SK-N-SH (cell line): ENCODE measurements at regions not wholly inside any gene's neighbourhood (a gene's known extent, or its start where the extent isn't known, plus 50 kb on each side); places are given as distances from the start of the nearest gene placed in this dataset.

ENCODE experiments used
- CTCF ChIA-PET: fragments of 300-600, 350-600 bp; formaldehyde crosslinking; extraction: SDS; loops from one replicate; lab custom pipeline; 2021; lab: Yijun Ruan, JAX
- POLR2A ChIA-PET: fragments of 350-600 bp; sonication (Branson Sonifier 250); formaldehyde crosslinking; extraction: SDS; loops from one replicate; lab custom pipeline; 2020; ENCODE audit warnings: antibody characterized with exemption, inconsistent platforms; lab: Yijun Ruan, JAX
- DNase-seq: peaks from one replicate; pipeline ENCODE4 v3.0.0; 2012
- H2AFZ ChIP-seq: fragments of 200-600 bp; sonication (generic); 2 replicates; pipeline ENCODE4 v1.8.1; 2016; ENCODE audit warnings: antibody characterized with exemption, mild to moderate bottlenecking, low read depth
- H3F3A ChIP-seq: fragments of 200-600 bp; sonication (generic); replicated peaks from 2 replicates; pipeline ENCODE3; 2016; ENCODE audit warnings: antibody characterized with exemption, mild to moderate bottlenecking; ENCODE audit not compliant: insufficient read depth
- H3K27ac ChIP-seq, 2 experiments: fragments of 200-500 bp in 1 of 2; fragments of 200-600 bp in 1 of 2; sonication (Bioruptor generic) in 1 of 2; sonication (generic), shearing (Covaris generic) in 1 of 2; 2 replicates each; pipeline versions ENCODE4 v1.5.1 to v1.6.1; 2014 to 2016; ENCODE audit warnings: low read depth in 2 of 2, inconsistent platforms in 1 of 2, low read length in 1 of 2, mild to moderate bottlenecking in 1 of 2, mixed read lengths in 1 of 2
- H3K27me3 ChIP-seq: fragments of 200-600 bp; sonication (generic), shearing (Covaris generic); 2 replicates; pipeline ENCODE4 v1.6.1; 2016; ENCODE audit warnings: mixed run types; ENCODE audit not compliant: insufficient read depth
- H3K36me3 ChIP-seq, 2 experiments: fragments of 200-500 bp in 1 of 2; fragments of 200-600 bp in 1 of 2; sonication (Bioruptor generic) in 1 of 2; sonication (generic) in 1 of 2; replicated peaks in 1 of 2; 2 replicates each; pipeline versions ENCODE3 to v1.5.1; 2014 to 2016; ENCODE audit warnings: low read length in 1 of 2, mild to moderate bottlenecking in 1 of 2; ENCODE audit not compliant: insufficient read depth in 2 of 2, control insufficient read depth in 1 of 2
- H3K4me1 ChIP-seq, 2 experiments: fragments of 200-500 bp in 1 of 2; fragments of 200-600 bp in 1 of 2; sonication (Bioruptor generic) in 1 of 2; sonication (generic), shearing (Covaris generic) in 1 of 2; 2 replicates each; pipeline versions ENCODE4 v1.5.1 to v1.6.1; 2014 to 2016; ENCODE audit warnings: low read depth in 1 of 2, low read length in 1 of 2, mixed run types in 1 of 2; ENCODE audit not compliant: insufficient read depth in 2 of 2, control insufficient read depth in 1 of 2
- H3K4me2 ChIP-seq: fragments of 200-600 bp; sonication (generic), shearing (Covaris generic); 2 replicates; pipeline ENCODE4 v1.6.1; 2017; ENCODE audit warnings: mixed run types
- H3K4me3 ChIP-seq, 2 experiments: fragments of 200-500 bp in 1 of 2; fragments of 200-600 bp in 1 of 2; sonication (Bioruptor generic) in 1 of 2; sonication (generic), shearing (Covaris generic) in 1 of 2; 2 replicates each; pipeline versions ENCODE4 v1.5.1 to v1.8.1; 2014 to 2016; ENCODE audit warnings: low read depth in 2 of 2, inconsistent platforms in 1 of 2, low read length in 1 of 2, mild to moderate bottlenecking in 1 of 2, mixed read lengths in 1 of 2, moderate library complexity in 1 of 2
- H3K79me2 ChIP-seq: fragments of 200-600 bp; sonication (generic); 2 replicates; pipeline ENCODE4 v1.8.1; 2017; ENCODE audit warnings: mild to moderate bottlenecking; ENCODE audit not compliant: insufficient read depth
- H3K9ac ChIP-seq: fragments of 200-600 bp; sonication (generic); 2 replicates; pipeline ENCODE4 v1.6.1; 2017; ENCODE audit warnings: mixed run types
- H3K9me2 ChIP-seq: fragments of 200-600 bp; sonication (generic); 2 replicates; pipeline ENCODE4 v1.6.1; 2017; ENCODE audit warnings: mixed run types
- H3K9me3 ChIP-seq: fragments of 200-600 bp; sonication (generic); 2 replicates; pipeline ENCODE4 v1.6.1; 2017; ENCODE audit warnings: mixed run types, mild to moderate bottlenecking, moderate library complexity
- H4K20me1 ChIP-seq: fragments of 200-600 bp; sonication (generic); 2 replicates; pipeline ENCODE4 v1.6.1; 2017; ENCODE audit warnings: mild to moderate bottlenecking, mixed run types; ENCODE audit not compliant: insufficient read depth
- CTCF ChIP-seq: fragments of 200-600 bp; sonication (generic); IDR thresholded peaks from 2 replicates; pipeline ENCODE4 v1.6.1; 2017; ENCODE audit warnings: antibody characterized with exemption, mild to moderate bottlenecking, moderate library complexity
- ELF1 ChIP-seq: IDR thresholded peaks from 2 replicates; pipeline ENCODE4 v1.4.0; 2012
- FOSL2 ChIP-seq: IDR thresholded peaks from 2 replicates; pipeline ENCODE4 v1.4.0; 2012; ENCODE audit warnings: low read depth, mild to moderate bottlenecking, moderate library complexity, borderline replicate concordance
- FOXM1 ChIP-seq: IDR thresholded peaks from 2 replicates; pipeline ENCODE4 v1.4.0; 2012; ENCODE audit warnings: low read depth, mild to moderate bottlenecking
- GATA2 ChIP-seq: sonication (generic); formaldehyde crosslinking; IDR thresholded peaks from 2 replicates; pipeline ENCODE4 v1.5.0; 2020; ENCODE audit warnings: mild to moderate bottlenecking, missing genetic modification reagents
- MAX ChIP-seq: IDR thresholded peaks from 2 replicates; pipeline ENCODE4 v1.4.0; 2012; ENCODE audit warnings: low read depth
- MEF2A ChIP-seq: IDR thresholded peaks from 2 replicates; pipeline ENCODE4 v1.4.0; 2012; ENCODE audit warnings: low read depth, borderline replicate concordance
- MXI1 ChIP-seq: IDR thresholded peaks from 2 replicates; pipeline ENCODE4 v1.6.1; 2012; ENCODE audit warnings: mild to moderate bottlenecking, low read depth, low read length, improper control_type of control experiment
- NFIC ChIP-seq: IDR thresholded peaks from 2 replicates; pipeline ENCODE4 v1.4.0; 2012; ENCODE audit warnings: borderline replicate concordance
- PBX3 ChIP-seq: IDR thresholded peaks from 2 replicates; pipeline ENCODE4; 2012
- POLR2AphosphoS5 ChIP-seq: IDR thresholded peaks from 2 replicates; pipeline ENCODE4 v1.6.1; 2012; ENCODE audit warnings: low read depth, low read length
- RAD21 ChIP-seq: IDR thresholded peaks from 2 replicates; pipeline ENCODE4 v1.6.1; 2012; ENCODE audit warnings: mild to moderate bottlenecking, low read length
- RCOR1 ChIP-seq: fragments of 150-350 bp; IDR thresholded peaks from 2 replicates; pipeline ENCODE4 v1.6.1; 2017; ENCODE audit warnings: antibody characterized with exemption, low read length
- RFX5 ChIP-seq: IDR thresholded peaks from 2 replicates; pipeline ENCODE4 v1.6.1; 2012; ENCODE audit warnings: mild to moderate bottlenecking, improper control_type of control experiment, low read length
- RXRA ChIP-seq: IDR thresholded peaks from 2 replicates; pipeline ENCODE4 v1.4.0; 2012; ENCODE audit warnings: low read depth, mild to moderate bottlenecking, borderline replicate concordance
- TCF12 ChIP-seq: IDR thresholded peaks from 2 replicates; pipeline ENCODE4 v1.4.0; 2012
- USF1 ChIP-seq: IDR thresholded peaks from 2 replicates; pipeline ENCODE4 v1.4.0; 2012; ENCODE audit warnings: low read depth, borderline replicate concordance
- USF2 ChIP-seq: fragments of 150-350 bp; IDR thresholded peaks from 2 replicates; pipeline ENCODE4 v1.6.1; 2017; ENCODE audit warnings: antibody characterized with exemption, low read length, low read depth, borderline replicate concordance
- YY1 ChIP-seq: IDR thresholded peaks from 2 replicates; pipeline ENCODE4 v1.4.0; 2012; ENCODE audit warnings: low read depth, mild to moderate bottlenecking
- WGBS: methylation state at CpG from one replicate; pipeline ENCODE4 v1.1.6; 2017; ENCODE audit warnings: low lambda C conversion rate; 5-methylcytosine and 5-hydroxymethylcytosine counted together

- H3K4me2 ChIP-seq, result no peak overlapping the region
- no peaks in the 10 kb centered on the region for H3K9me2 ChIP-seq
- H2AFZ ChIP-seq, result no peak overlapping the region
- no peak for TF ChIP-seq RAD21
- no peak for TF ChIP-seq YY1
- no peak for TF ChIP-seq GATA2
- TF ChIP-seq ELF1, result no peak
- no peak for TF ChIP-seq TCF12
- no peak for TF ChIP-seq NFIC
- TF ChIP-seq USF1, result no peak
- no peak for TF ChIP-seq PBX3
- TF ChIP-seq RXRA, result no peak
- no peak for TF ChIP-seq POLR2AphosphoS5
- TF ChIP-seq FOSL2, result no peak
- H3K4me1 ChIP-seq, result no peaks in the 10 kb centered on the region
- H3K36me3 ChIP-seq, result no peaks in the 10 kb centered on the region
- H3K27ac ChIP-seq, result no peak overlapping the region
- H3K4me3 ChIP-seq, result no peak overlapping the region
- no peaks in the 10 kb centered on the region for H4K20me1 ChIP-seq
- ChIA-PET POLR2A (no interaction called here), CTCF (no interaction called here)
- H3K9ac ChIP-seq, result no peak overlapping the region
- no peaks in the 10 kb centered on the region for H3K9me3 ChIP-seq
- DNase-seq, result no peak
- no peaks in the 10 kb centered on the region for H3K27me3 ChIP-seq
- WGBS, result 11% methylated on average over 2 of the region's 2 CpGs
- H3K79me2 ChIP-seq, result no peaks in the 10 kb centered on the region
- no peaks in the 10 kb centered on the region for H3F3A ChIP-seq
Measured at GRCh38 chr5:16315501-16315900, 135.9 kb upstream of the MARCHF11 start.

GRCh38 chr5:16313761-16314160 lies 134.2 kb upstream of the MARCHF11 start:
- no peak overlapping the region for H3K4me3 ChIP-seq
- no peak for DNase-seq
- no peaks in the 10 kb centered on the region for H3K27me3 ChIP-seq
- no peaks in the 10 kb centered on the region for H3F3A ChIP-seq
- H3K9ac ChIP-seq, result no peak overlapping the region
- WGBS, result 30% methylated on average over 3 of the region's 3 CpGs
- no peaks in the 10 kb centered on the region for H3K36me3 ChIP-seq
- no peaks in the 10 kb centered on the region for H3K9me3 ChIP-seq
- H3K79me2 ChIP-seq, result no peaks in the 10 kb centered on the region
- CTCF ChIA-PET, result no interaction called here
- H3K9me2 ChIP-seq, result no peaks in the 10 kb centered on the region
- H2AFZ ChIP-seq, result no peak overlapping the region
- H4K20me1 ChIP-seq, result no peaks in the 10 kb centered on the region
- TF ChIP-seq FOSL2, result no peak
- TF ChIP-seq MEF2A, result no peak
- no peak for TF ChIP-seq RCOR1
- no peak for TF ChIP-seq MAX
- TF ChIP-seq MXI1, result no peak
- TF ChIP-seq POLR2AphosphoS5, result no peak
- no peak for TF ChIP-seq FOXM1
- no peak for TF ChIP-seq RFX5
- no peak for TF ChIP-seq CTCF
- TF ChIP-seq USF1, result no peak
- TF ChIP-seq USF2, result no peak
- no peak overlapping the region for H3K4me2 ChIP-seq
- no peak overlapping the region for H3K27ac ChIP-seq
- H3K4me1 ChIP-seq, result no peaks in the 10 kb centered on the region
- POLR2A ChIA-PET, result no interaction called here
